ENCODE measurements at regions not wholly inside any gene's neighbourhood (a gene's known extent, or its start where the extent isn't known, plus 50 kb on each side); places are given as distances from the start of the nearest gene placed in this dataset.

- no peak for TF ChIP-seq CTCF (conservative IDR thresholded peaks at IDR 0.05; ENCODE audit: low read depth, low read length)
- no peak for TF ChIP-seq EZH2 (IDR thresholded peaks at IDR 0.05; ENCODE audit: borderline replicate concordance, low read depth, low read length, poor library complexity, severe bottlenecking)
Observed at GRCh38 chr10:131825150-131825848, 75.5 kb upstream of the PPP2R2D start.
